SHP77 treated with DMSO at 0.1 percent for 48 hours (cell line): ENCODE measurements at regions not wholly inside any gene's neighbourhood (a gene's known extent, or its start where the extent isn't known, plus 50 kb on each side); places are given as distances from the start of the nearest gene placed in this dataset.

Experiments
- DNase-seq: peaks from one replicate; lab custom pipeline; 2025; lab: John Stamatoyannopoulos, UW

GRCh38 chr12:118704527-118705241 lies 276.7 kb upstream of the SRRM4 start:
- no peak for DNase-seq

- DNase-seq = no peak
Measured at GRCh38 chr12:118706437-118706836, 274.9 kb upstream of the SRRM4 start.

GRCh38 chr12:118709946-118710345 lies 271.4 kb upstream of the SRRM4 start:
- no peak for DNase-seq

GRCh38 chr12:118711185-118711584 lies 270.2 kb upstream of the SRRM4 start:
- no peak for DNase-seq

GRCh38 chr12:118714051-118714460 lies 267.3 kb upstream of the SRRM4 start:
- peak; percentile 23 for DNase-seq

DNA sequence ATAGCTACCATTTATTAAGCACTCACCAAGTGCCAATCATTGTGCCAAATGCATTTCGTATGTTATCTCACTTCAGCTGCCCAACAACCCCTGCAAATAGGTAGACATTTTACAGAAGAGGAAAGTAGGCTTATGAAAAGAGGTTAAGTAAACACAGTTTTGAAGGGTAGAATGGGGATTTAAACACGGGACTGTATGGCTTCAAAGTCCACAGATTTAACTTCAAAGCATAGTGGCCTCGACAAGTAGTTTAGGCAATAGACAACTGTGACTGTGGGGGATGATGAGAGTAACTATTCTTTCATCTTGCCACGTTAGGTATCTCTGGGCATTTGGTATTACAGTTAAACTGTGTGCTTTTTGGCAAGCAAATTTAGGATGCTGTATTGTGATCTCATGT lies 266.8 kb upstream of the SRRM4 start:
- no peak for DNase-seq

DNA sequence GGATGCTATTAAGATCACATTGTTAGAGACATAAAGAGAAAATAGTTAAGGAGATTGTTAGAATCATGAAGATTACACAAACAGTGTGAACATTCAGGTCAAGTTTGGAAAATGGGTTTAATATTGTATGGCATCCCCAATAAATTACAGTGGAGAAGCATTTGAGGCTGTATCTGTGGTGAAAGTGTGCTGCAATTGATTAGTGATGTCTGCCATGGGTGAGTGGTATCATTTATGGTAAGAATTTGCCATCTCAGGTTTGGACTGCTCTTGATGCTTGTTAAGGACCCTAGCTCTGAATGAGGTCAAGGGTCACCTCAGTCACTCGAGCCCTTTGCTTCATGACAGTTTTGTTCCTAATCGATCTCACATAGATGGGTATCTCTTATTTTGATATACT lies 265.7 kb upstream of the SRRM4 start:
- no peak for DNase-seq

GRCh38 chr12:118727196-118727978 lies 254.0 kb upstream of the SRRM4 start:
- DNase-seq = no peak

DNA sequence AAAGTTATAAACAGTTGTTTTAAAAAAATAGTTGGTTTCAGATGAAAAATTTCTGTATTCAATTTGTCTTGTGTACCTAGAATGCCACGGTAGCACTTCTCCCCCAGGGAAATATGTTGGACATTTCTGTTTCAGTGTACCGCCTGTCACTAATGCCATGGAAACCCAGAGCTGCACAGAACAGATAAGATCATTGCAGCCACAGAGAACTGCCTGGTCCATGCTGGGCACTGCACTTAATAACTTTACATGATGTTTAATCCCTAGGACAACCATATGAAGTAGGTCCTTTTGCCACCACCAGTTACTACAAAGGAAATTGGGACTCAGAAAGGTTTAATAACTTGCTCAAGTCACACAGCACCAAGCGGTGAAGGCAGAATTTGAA lies 253.4 kb upstream of the SRRM4 start:
- DNase-seq = no peak

DNA sequence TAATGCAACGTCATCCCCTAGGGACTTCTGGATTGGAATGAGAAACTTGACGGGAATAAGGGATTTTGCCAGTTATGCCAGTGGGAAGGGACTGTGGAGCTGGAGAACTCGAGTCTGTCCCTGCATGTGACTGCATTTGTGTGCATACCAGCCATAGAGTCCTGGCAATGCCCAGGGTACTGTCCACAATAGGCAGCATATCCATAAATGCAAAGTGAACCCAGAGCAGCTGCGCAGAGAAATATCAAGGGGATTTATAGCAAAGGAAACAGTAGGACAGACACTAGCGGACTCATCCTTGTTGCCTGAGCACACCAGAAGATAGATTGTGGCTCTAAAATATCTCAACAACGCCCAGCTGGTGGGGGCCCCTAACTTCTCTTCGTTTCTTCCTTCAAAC lies 247.1 kb upstream of the SRRM4 start:
- DNase-seq = no peak

DNA sequence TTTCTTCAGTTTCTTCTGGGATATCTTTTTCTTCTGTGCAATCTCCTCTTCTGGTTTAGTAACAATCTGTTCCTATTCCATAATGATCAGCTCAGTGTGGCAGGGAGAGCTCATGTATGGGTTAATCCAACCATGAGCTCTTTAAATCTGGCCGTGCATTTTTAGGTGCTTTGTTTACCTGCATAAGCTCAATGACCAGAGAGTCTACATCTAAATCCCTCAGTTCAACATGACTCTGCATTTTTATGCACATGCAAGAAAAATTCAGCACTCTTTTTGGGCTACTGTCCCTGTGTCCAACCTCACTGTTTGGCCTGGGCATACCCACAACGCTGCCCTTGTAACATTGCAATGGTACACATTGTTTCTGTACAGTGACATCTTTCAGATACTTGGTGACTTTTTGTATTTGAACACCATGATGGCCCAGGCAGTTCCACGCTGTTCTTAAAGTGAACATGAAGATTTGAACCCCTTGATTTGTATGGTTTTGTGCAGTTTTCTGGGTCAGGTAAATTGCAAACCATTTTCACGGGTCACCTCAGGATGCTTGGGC lies 243.3 kb upstream of the SRRM4 start:
- no peak for DNase-seq

DNA sequence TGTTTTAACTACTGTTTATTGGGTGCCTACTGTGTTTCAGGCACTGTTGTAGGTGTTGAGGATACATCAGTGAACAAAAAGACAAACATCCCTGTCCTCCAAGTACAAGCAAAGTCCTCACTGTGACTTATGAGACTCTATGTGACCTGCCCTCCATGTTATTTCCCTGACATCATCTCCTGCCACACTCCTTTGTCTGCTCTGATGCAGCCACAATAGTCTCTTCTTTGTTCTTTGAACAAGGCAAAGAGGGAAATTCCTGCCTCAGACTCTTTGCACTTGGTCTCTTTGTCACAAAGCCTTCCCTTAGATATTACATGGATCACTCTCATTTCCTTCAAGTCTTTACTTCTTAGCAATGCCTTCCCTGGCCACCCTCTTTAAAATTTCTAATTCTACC lies 240.1 kb upstream of the SRRM4 start:
- no peak for DNase-seq

DNA sequence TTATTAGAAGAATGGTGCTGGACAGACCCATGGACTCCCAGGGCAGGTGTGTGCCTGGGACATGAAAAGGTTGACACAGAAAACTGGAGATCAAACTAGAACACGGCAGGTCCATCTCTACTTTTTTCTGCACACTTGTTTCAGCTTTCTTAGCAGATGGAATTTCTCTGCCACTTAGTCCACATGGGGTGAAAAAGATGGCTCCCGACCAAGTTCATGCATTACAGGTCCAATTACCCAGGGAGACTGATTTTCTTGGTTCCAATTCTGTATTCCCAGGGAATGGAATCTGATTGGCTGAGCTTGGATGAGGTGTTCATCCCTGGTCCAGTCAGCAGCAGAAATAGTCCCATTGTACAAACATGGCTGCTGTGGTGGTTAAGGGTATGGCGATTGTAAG lies 238.9 kb upstream of the SRRM4 start:
- DNase-seq = no peak

DNA sequence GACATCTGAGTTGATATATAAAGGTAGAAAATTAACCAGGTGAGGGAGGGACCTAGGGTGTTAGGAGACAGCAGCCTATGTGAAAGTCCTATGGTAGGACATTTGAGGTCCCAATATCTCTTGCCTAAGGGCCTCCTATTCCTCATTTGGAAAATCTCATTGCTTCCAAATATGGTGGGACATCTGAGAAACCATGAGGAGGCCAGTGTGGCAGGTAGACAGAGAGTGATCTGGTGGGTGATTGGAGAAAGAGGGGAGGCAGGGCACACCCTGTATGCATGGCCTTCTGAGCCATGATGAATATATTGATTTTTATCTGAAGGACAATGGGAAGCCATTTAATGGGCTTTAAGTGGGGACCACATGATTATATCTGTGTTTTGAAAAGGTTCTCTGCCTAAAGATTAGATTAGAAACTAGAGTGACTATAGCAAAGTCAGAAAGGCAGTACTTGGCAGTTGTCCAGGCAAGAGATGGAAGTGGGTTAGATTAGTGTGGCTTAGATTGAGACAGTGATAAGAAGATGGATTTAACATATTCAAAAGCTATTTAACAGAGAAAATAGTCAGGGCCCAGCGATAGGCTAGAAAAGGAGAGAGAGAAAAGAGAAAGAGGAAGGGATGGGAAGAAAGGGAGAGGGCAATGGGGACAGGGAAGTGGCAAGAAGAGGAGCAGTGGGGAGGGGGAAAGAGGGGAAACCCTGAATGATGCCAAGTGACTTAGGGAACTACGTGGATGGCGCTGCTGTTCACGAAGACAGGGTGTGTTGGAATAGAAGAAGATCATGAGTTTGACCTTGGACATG lies 237.2 kb upstream of the SRRM4 start:
- DNase-seq = no peak

- DNase-seq = no peak
Measured at GRCh38 chr12:118746176-118746575, 235.2 kb upstream of the SRRM4 start.

GRCh38 chr12:118746960-118747359 lies 234.4 kb upstream of the SRRM4 start:
- DNase-seq = no peak

GRCh38 chr12:118747771-118748170 lies 233.6 kb upstream of the SRRM4 start:
- no peak for DNase-seq

DNA sequence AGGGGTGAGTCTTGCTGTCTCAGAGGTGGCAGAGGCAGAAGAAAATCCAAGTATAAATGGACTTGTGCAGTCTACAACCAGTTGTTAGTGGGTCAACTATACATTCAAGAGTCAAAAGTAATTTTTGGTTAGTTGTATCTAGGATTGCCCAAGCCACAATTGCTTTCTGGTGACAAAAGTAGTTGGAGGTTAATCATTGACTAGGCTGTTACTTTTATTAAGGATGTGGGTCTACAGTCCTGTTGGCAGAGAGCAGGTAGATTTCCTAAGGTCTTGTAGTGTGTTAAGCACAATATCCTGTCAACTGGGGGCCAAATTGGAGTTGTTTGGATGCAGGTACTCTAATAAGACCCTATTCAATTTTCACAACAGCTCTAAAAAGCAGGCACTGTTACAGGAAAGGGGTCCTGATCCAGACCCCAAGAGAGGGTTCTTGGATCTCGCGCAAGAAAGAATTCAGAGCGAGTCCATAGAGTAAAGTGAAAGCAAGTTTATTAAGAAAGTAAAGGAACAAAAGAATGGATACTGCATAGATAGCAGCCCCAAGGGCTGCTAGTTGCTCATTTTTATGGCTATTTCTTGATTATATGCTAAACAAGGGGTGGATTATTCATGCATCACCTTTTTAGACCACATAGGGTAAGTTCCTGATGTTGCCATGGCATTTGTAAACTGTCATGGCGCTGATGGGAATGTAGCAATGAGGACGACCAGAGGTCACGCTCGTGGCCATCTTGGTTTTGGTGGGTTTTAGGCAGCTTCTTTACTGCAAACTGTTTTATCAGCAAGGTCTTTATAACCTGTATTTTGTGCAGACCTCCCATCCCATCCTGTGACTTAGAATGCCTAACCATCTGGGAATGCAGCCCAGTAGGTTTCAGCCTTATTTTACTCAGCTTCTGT lies 232.6 kb upstream of the SRRM4 start:
- no peak for DNase-seq

DNA sequence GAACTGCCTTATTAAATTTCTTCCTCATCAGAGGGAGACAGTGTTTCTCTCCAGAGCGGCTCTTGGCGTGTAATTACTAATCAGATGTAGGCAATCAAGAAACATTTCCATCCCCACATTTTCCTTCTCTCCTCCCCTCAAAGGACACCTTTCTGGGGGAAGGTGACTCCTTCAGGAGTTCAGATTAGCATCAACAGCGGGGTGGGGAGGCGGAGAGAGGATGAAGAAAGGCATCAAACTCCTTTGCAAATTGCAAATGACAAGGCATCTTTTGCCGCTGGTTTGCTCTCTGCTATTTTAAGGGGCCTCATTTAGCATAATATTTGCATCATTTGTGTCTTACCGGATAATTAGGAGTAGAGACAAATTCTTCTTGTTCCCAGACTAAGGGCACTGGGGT lies 231.7 kb upstream of the SRRM4 start:
- DNase-seq = no peak

GRCh38 chr12:118750666-118751065 lies 230.7 kb upstream of the SRRM4 start:
- no peak for DNase-seq

DNA sequence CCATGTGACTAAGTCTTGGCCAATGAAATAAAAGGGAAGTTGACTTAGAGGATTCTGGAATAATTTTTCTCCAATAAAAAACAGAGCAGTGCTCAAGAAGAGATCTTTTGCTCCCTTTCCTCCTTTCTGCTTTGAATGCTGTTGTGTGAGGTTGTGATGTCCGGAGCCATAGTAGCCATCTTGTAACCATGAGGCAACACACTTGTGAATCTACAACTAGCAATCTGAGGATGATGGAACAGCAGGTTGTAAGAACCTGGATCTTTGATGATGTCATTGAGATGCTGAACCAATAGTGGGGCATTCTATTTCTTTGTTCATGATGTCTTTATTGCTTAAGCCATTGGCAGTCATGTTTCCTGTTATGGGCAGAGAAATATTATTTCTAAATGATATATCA lies 230.0 kb upstream of the SRRM4 start:
- DNase-seq = no peak

DNA sequence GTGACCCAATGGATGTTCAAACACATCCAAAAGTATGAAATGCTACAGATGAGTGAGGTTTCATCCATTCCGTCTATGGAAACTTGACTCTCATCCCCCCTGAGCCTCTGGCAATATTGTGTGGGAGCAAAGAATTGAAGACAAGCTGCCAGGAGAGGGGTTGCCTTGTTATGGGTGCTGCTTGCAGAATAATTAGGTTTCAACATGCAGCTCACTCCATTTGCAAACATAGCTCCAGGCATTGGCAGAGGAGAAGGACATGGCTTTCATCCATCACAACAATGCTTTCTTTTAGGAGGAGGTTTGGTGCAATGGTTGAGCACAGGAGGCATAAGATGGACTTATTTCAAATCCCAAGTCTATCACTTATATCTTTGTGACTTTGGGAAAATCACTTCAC lies 220.7 kb upstream of the SRRM4 start:
- DNase-seq = no peak
